OCI-M1 (cell line): ENCODE measurements at regions not wholly inside any gene's neighbourhood (a gene's known extent, or its start where the extent isn't known, plus 50 kb on each side); places are given as distances from the start of the nearest gene placed in this dataset.

Source experiments
- DNase-seq: peaks from one replicate; lab custom pipeline; 2025; lab: John Stamatoyannopoulos, UW

DNA sequence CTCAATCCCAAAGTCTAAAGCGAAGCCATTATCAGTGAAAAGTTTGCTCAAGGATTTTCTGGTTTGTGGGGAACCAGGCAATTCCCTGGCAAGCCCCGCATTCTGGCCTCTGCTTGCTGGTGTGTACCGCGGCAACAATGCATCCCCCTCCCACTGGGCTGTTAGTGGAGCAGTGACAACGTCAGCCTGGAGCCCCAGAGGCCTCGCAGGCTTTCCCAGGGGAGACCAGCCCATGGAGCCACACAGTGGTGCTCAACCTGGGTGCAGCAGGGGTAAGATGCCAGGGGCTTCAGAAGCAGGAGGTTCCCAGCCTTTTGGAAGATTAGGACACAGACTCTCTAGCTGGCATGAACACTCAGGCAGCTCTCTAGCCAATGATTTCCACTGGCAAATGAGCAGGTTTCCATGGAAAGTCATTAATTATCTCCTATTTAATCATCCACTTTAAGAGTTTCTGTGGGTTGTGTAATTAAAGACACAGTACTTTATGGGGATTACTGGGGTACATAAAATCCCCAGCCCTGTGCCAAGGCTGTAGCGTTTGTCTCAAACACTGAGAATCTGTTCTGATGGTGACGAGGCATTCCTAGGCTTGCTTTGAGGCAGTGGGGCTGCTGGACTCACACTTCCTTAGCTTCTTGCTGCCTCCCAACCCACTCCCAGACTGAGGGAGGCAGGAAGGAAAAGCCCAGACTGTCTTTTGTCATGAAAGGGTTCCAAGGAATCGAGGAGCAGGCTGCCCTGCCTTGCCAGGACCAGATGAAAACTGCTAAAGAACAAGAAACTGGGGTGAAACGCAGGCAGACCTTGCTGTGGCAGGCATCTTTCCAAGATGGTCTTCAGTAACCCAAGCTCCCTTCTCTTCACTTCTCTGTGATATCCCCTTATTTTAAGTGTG lies 411.9 kb upstream of the SHH start:
- DNase-seq, result no peak

- DNase-seq, result no peak
Measured at GRCh38 chr7:156222611-156223010, 410.3 kb upstream of the SHH start.

GRCh38 chr7:156222151-156222550 lies 409.9 kb upstream of the SHH start:
- no peak for DNase-seq

- DNase-seq, result no peak
Measured at GRCh38 chr7:156220701-156221100, 408.4 kb upstream of the SHH start.

DNA sequence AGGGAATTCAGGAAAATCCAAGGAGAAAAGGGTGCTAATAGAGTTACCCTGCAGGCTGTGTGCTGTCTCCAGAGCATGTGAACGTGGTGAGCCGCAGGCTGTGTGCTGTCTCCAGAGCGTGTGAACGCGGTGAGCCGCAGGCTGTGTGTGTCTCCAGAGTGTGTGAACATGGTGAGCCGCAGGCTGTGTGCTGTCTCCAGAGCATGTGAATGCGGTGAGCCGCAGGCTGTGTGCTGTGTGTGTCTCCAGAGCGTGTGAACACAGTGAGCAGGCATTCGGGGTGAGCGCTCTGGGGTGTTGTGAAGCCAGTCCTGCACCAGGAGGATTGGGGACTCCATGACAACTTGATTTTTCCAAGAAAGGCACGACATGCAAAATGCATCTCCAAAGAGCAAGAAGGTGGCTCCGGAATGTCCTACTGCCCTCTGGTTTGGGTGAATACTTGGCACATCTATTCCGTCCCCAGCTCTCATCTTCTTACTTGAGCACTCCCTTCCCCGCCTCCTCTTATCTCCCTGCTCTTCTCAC lies 407.9 kb upstream of the SHH start:
- DNase-seq, result no peak

- no peak for DNase-seq
Measured at GRCh38 chr7:156219307-156220077, 407.2 kb upstream of the SHH start.

- DNase-seq, result no peak
Measured at GRCh38 chr7:156218544-156219306, 406.5 kb upstream of the SHH start.

- no peak for DNase-seq
Measured at GRCh38 chr7:156217803-156218202, 405.5 kb upstream of the SHH start.

DNA sequence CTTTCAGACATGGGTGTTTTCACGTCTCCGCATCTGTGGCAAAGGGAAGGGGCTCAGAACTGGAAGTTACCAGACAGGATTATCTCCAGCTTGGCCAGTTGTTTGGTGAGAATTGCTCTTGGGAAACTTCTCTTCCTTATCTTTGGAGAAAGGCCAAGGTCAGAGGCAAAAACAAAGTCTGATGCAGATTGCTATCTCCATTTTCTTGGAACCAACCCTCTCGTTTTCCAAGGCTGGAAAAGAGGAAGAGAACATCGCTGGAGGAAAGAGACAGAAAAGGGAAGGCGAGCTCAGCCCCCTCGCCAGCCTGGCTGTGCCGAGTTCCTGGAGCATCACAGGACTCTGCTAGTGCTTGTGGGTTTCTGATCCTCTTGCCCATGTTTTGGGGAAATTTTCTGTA lies 396.8 kb upstream of the SHH start:
- no peak for DNase-seq

DNA sequence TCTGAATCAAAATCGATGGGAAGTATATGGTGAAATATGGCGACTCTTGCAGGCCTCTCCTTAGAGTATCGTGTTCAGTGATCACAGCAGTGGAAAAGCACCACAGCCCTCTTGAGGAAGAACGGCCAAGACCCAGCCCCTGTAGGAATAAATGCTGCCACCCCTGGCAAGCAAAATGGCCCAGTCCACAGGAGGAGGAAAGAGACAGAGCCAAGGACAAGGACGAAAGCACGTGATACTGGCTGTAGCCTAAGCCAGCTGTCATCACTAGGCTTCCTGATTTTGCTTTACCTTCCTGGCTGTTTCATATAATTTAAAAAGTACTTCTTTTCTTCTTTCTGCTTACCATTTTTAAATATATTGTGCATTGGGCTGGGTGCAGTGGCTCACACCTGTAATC lies 395.0 kb upstream of the SHH start:
- DNase-seq, result no peak

DNA sequence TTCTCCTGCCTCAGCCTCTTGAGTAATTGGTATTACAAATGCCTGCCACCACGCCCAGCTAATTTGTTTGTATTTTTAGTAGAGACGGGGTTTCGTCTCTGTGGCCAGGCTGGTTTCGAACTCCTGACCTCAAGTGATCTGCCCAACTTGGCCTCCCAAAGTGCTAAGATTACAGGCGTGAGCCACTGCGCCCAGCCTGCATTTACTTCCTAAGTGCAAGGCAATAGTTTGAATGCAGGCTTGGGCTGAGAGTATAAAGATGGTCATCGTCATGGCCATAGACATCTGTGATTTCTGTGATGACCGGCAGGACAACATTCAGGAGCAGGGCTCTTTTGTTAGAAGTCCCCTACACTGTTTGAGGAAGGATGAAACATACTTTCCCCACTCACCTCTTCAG lies 393.9 kb upstream of the SHH start:
- DNase-seq, result no peak

DNA sequence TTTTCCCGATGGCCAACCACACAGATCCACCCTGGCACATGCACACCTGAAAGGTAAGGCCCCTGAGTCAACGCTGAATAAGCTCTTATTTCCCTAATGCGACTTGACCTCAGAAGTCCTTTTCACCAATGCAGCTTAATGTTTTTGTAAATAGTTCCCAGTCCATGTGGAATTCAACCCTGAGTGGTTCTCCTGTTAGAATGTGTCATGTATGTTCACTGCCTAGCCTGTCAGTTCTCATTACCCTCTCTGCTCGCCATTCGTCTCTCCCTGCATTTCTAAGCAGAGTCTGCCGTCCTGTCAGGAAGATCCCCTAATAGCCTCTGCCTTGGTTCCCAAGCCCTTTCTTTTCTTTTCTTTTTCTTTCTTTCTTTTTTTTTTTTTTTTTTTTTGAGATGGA lies 392.6 kb upstream of the SHH start:
- no peak for DNase-seq

GRCh38 chr7:156203923-156204322 lies 391.7 kb upstream of the SHH start:
- no peak for DNase-seq

- no peak for DNase-seq
Measured at GRCh38 chr7:156198277-156198676, 386.0 kb upstream of the SHH start.

- DNase-seq, result no peak
Measured at GRCh38 chr7:156196649-156197048, 384.4 kb upstream of the SHH start.

DNA sequence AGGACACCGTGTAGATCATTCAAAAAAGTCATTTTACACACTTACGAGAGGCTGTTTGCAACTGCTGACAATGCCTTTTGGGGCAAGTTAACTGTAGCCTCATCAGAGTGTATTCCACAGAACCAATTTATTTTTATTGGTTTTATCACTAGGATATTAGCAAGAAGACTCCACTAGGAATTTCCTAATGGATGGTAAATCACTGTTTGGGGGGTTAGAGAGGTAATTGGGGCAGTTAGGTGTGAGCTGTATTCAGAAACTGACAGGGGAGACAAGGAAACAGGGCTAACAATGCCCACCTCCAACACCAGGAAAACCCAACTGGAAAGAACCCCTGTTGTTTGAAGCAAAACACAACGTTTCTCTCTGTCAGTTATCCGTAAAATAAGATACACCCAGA lies 383.0 kb upstream of the SHH start:
- no peak for DNase-seq

DNA sequence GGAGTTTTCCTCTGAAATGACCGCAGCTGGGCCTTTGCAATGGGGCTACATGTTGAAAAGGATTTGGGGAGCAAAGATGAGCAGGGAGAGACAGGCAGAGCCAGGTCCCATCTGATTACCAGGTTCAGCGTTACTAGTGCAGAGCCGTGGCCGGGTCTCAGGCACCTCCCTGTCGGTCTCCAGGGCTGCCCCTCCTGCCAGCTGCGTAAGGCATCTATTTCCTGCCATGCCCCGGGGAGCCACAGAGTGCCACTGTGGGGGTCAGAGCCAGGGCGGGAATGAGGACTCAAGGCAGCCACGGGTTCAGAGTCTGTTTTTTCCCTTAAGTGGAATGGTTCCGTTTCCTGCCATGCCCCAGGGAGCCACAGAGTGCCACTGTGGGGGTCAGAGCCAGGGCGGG lies 382.6 kb upstream of the SHH start:
- DNase-seq, result no peak

- no peak for DNase-seq
Measured at GRCh38 chr7:156192921-156193320, 380.7 kb upstream of the SHH start.

- DNase-seq, result no peak
Measured at GRCh38 chr7:156191090-156191489, 378.8 kb upstream of the SHH start.

DNA sequence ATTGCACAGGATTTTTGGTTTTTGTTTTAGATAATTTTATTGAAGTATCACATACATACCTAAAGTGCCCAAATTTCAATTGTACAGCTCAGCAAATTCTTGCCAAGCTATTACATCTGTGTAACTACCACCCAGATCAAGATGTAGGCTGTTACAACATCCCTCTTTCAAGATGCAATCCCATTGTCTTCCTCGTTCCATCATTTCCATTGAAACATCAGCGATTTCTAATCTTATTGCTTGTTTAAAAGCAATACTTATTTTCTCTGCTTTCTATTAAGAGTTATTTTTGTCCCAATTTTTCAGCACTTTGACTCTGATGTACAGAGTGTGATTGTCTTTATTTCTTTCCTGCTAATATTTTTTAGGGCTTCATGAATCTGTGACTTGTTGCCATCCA lies 372.8 kb upstream of the SHH start:
- no peak for DNase-seq

DNA sequence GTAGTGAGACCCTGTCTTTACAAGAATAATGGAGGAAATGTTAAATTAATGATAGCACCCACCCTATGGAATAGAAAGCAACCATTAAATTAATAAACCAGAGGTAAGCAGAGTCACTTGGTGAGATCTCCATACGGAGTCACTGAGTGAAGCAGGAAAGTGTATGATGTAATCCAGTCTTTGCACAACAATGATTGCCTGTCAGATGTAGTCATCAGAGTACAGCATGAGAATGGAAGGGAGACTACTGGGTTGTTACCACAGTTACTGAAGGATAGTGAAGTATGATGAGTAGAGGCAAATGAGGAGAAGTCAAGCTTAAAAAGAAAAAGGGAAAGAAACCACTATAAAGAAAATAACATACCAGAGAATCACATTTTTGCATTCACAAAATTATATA lies 371.9 kb upstream of the SHH start:
- no peak for DNase-seq

DNA sequence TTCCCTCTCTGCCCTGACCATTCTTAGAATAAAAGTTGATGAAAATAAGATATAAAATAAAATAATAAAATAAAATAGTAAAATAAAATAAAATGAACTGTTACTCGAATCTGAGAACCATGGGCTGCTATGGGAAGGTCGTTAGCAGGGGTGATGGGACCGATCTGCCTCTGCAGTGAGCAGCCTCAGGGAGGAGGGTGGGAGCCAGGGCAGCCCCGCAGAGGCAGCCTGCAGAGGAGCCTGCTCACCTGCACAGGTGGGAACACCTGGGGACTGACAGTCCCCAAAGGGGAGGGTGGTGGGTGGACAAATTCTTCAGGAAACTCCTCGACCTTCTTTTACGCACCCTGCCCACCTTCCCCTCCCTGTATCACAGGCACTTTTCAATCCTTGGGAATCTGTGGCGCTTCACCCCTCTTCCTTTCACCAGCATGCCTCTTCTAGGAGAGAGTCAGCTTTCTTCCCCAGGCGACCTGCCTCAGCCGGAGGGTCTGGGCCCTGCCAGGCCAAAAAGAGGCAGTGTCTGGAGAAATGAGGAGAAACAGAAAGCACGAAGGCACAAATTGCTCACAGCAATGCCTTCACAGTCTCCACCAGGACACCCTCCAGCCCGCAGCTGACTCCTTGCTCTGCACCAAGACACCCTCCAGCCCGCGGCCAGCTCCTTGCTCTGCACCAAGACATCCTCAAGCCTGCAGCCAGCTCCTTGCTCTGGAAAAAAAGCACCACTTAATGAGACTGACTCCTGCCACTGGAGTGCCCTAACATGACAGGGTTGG lies 368.4 kb upstream of the SHH start:
- DNase-seq, result no peak
